T-helper 17 cell (primary cell): ENCODE measurements at regions not wholly inside any gene's neighbourhood (a gene's known extent, or its start where the extent isn't known, plus 50 kb on each side); places are given as distances from the start of the nearest gene placed in this dataset.

Experiments
- ATAC-seq: fragments of 150-1000 bp; cut with Tn5 transposase; 2 replicates; pipeline ENCODE4 v1.10.0; 2021; ENCODE audit warnings: mild to moderate bottlenecking, moderate library complexity
- DNase-seq, 3 donors: peaks; one replicate each; pipeline versions ENCODE4 v3.0.0 to v3.0.0-alpha.2; 2020 to 2021
- H3K9me3 ChIP-seq: one replicate; pipeline ENCODE4 v1.7.0; 2013; ENCODE audit warnings: low read length, mild to moderate bottlenecking; ENCODE audit not compliant: control insufficient read depth, poor library complexity, severe bottlenecking
- H3K27ac Mint-ChIP-seq: one replicate; pipeline ENCODE4 v1.8.0; 2022; ENCODE audit warnings: mild to moderate bottlenecking, moderate library complexity, mixed read lengths
- H3K27me3 Mint-ChIP-seq: one replicate; pipeline ENCODE4 v1.8.0; 2022; ENCODE audit warnings: mixed read lengths
- H3K36me3 Mint-ChIP-seq: one replicate; pipeline ENCODE4 v1.8.0; 2022; ENCODE audit warnings: low read depth, mixed read lengths
- H3K4me1 Mint-ChIP-seq: one replicate; pipeline ENCODE4 v1.8.0; 2022; ENCODE audit warnings: mild to moderate bottlenecking, mixed read lengths
- H3K4me3 Mint-ChIP-seq: one replicate; pipeline ENCODE4 v1.8.0; 2022; ENCODE audit warnings: mild to moderate bottlenecking, moderate library complexity, mixed read lengths

DNA sequence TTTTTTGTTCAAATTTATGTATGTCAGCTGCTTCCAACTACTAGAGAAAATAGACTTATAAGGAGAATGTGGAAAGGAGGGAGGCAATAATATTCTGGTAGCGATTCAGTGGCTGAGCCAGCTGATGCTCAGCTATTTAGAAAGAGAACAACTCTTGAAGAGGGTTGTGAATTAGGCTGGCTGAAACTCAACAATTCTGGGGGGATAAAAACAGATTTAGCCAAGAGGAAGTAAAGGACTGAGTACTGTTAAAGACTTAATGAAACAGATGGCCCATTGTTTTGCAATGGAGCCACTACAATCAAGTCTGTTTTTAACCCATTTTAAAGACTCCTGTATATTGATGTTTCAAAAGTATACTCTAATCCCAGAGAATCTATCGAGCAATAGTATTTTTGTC, 1058.9 kb downstream of the C4orf33 start:
- no peaks in the 10 kb centered on the region for H3K4me1 Mint-ChIP-seq
- no peak overlapping the region for H3K4me3 Mint-ChIP-seq
- DNase-seq (no peak), ATAC-seq (no peak)
- H3K27ac Mint-ChIP-seq = no peak overlapping the region
- no peaks in the 10 kb centered on the region for H3K9me3 ChIP-seq
- H3K36me3 Mint-ChIP-seq = no peaks in the 10 kb centered on the region
- H3K27me3 Mint-ChIP-seq = no peaks in the 10 kb centered on the region

DNA sequence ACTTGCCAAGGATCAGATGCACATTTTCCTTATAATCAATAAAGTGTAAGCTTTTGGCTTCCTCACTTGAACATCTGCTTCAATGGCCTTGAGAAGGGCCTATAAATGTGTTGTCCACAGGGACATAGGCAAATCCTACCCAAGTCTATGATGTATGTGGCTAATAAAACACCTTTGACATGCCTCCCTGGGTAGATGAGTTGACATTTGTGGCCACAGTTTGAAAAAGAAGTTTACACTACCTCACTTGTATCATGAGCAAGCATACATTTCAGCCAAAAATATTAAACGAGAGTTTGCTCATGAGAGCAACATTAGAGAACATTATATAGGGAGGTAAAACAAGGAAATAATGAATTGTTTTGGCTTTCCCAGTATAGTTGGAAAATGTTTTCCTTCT, 1067.7 kb downstream of the C4orf33 start:
- H3K27me3 Mint-ChIP-seq = no peaks in the 10 kb centered on the region
- H3K9me3 ChIP-seq = no peaks in the 10 kb centered on the region
- H3K36me3 Mint-ChIP-seq = no peaks in the 10 kb centered on the region
- H3K4me1 Mint-ChIP-seq = no peaks in the 10 kb centered on the region
- H3K4me3 Mint-ChIP-seq = no peak overlapping the region
- no peak overlapping the region for H3K27ac Mint-ChIP-seq
- DNase-seq (no peak), ATAC-seq (no peak)

DNA sequence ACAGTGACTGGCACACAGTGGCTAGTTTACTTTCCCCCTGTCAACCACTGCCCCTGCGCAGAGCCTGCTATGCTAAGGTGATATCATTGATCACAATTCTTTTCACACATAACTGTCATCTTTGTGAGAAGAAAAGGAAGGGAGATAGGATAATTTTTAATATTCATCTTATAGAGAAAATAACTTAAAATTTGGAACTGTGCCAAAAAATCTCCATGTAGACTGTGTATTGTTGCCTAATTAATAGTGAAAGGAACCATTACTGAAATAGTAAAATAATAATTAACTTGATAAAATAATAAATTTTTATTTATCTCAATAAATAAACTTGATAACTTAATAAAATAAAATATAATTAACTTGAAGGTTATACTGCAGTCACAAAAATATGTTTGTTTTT, 1069.4 kb downstream of the C4orf33 start:
- H3K4me1 Mint-ChIP-seq = no peaks in the 10 kb centered on the region
- no peak for DNase-seq
- H3K27me3 Mint-ChIP-seq = no peaks in the 10 kb centered on the region
- no peak for ATAC-seq
- H3K36me3 Mint-ChIP-seq = no peaks in the 10 kb centered on the region
- no peak overlapping the region for H3K4me3 Mint-ChIP-seq
- H3K9me3 ChIP-seq = no peaks in the 10 kb centered on the region
- no peak overlapping the region for H3K27ac Mint-ChIP-seq

DNA sequence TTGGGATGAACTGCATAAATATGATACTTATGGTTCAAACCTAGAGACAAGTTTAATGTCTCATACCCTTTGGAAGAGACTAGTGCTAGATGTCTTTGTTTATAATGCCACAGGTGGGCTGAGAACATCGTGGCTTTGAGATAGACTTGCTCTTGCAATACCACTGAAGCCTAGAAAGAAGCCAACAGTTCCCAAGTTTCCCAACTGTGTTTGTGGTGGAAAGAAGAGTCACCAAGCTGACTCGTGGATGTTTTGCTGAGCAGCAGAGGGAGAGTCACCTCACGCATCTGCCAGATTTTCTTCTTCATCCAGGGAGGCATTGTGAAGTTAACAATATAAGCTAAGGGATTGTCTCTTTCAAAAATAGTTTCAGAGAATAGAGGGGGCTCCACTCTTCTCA, 1076.2 kb downstream of the C4orf33 start:
- Mint-ChIP-seq H3K27ac (no peak overlapping the region), H3K27me3 (no peaks in the 10 kb centered on the region), H3K4me3 (no peak overlapping the region)

DNA sequence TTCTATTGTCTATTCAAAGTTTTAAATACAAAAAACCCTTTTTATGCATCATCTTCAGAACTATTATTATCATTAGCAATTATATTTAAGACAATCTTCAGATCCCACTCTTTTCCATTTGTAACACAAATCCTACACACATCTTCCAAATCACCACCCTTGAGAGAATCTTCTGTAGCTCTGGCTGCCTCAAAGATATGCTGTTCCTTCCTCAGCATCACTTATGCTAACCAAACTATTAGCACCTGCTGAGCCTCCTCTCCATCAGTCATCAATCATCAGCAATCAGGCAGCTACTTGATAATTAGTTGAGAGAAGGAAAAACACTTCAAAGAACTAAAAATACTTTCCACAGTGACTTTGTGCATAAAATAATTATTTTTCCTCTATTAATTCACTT, 1082.2 kb downstream of the C4orf33 start:
- no peaks in the 10 kb centered on the region for H3K36me3 Mint-ChIP-seq
- ATAC-seq (no peak), DNase-seq (no peak)
- no peaks in the 10 kb centered on the region for H3K27me3 Mint-ChIP-seq
- H3K4me1 Mint-ChIP-seq = no peaks in the 10 kb centered on the region
- H3K9me3 ChIP-seq = no peaks in the 10 kb centered on the region
- no peak overlapping the region for H3K4me3 Mint-ChIP-seq
- no peak overlapping the region for H3K27ac Mint-ChIP-seq

More for the DNA sequence above, 1076.2 kb downstream of the C4orf33 start:
- H3K36me3 Mint-ChIP-seq = no peaks in the 10 kb centered on the region
- no peak for ATAC-seq
- H3K9me3 ChIP-seq = no peaks in the 10 kb centered on the region
- DNase-seq = no peak
- H3K4me1 Mint-ChIP-seq = no peaks in the 10 kb centered on the region

DNA sequence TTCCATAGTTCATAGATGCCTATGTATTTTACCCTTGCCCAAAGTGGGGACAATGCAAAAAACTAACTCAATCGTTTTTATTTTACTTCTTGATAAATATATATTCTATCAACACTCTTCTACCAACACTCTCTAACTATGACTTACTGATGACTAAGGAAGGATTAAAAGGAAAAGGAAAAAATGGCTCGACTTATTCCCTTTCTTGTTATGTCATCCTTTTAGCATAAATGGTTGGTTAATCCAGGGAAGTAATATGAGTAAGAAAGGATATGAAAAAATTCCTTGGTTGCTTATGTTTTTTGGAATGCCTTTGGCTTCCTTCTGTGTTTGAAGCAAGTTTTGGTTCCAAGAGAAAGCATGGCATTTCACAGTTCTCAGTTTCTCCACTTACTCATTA, 1087.1 kb downstream of the C4orf33 start:
- Mint-ChIP-seq H3K36me3 (no peaks in the 10 kb centered on the region), H3K4me1 (no peaks in the 10 kb centered on the region), H3K27ac (no peak overlapping the region), H3K4me3 (no peak overlapping the region), H3K27me3 (no peaks in the 10 kb centered on the region)
- ATAC-seq (no peak), DNase-seq (no peak)
- H3K9me3 ChIP-seq = no peaks in the 10 kb centered on the region

DNA sequence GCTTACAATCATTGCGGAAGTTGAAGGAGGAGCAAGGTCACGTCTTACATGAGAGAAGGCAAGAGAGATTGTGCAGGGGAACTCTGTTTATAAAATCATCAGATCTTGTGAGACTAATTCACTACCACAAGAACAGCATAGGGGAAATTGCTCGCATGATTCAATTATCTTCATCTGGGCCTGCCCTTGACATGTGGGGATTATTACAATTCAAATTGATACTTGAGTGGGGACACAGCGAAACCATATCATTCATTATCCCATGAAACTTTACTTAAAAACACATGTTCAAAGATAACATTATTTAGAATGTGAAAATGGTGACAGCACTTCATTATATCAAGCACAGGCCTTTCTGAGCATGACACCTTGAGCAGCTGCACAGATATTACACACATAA, 1087.8 kb downstream of the C4orf33 start:
- ATAC-seq = no peak
- Mint-ChIP-seq H3K27me3 (no peaks in the 10 kb centered on the region), H3K4me3 (no peak overlapping the region), H3K36me3 (no peaks in the 10 kb centered on the region), H3K27ac (no peak overlapping the region), H3K4me1 (no peaks in the 10 kb centered on the region)
- DNase-seq = no peak
- H3K9me3 ChIP-seq = no peaks in the 10 kb centered on the region

DNA sequence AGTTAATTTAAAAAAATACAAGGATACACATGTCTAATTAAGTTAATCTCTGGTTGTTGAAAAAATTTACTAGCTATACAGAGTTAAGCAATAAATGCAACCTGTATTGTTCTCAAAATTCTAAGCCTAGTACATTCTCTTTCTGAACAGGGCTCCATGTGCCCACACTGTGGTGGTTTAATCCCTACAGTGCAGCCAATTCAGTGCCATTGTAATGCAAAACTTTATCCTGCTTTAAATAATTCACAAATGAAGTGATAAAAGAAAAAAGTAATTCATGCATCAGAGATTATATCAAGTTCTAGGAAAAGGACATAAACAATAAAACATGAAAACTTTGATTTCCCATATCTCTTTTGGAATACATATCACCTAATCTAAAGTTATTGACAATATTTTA, 1089.2 kb downstream of the C4orf33 start:
- no peak for DNase-seq
- Mint-ChIP-seq H3K27ac (no peak overlapping the region), H3K36me3 (no peaks in the 10 kb centered on the region), H3K27me3 (no peaks in the 10 kb centered on the region), H3K4me3 (no peak overlapping the region), H3K4me1 (no peaks in the 10 kb centered on the region)
- no peak for ATAC-seq
- H3K9me3 ChIP-seq = no peaks in the 10 kb centered on the region

DNA sequence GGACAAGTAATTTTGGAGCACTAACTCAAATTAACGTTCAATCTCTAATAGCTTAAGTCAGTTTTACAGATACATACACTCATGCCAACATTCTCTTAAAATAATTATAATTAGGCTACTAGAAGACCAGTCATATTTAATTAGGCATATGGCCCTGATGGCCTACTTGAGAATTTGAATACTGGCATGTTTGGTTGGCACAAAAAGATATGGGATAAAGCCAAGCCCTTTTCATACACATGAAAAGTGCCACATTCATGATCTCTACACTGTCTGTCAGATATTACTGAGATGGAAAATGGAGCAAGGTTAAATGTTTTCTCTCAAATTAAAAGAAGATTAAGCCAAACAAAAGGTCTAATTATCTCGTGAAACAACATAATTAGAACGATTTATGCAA, 1091.0 kb downstream of the C4orf33 start:
- Mint-ChIP-seq H3K4me1 (no peaks in the 10 kb centered on the region), H3K4me3 (no peak overlapping the region), H3K27ac (no peak overlapping the region), H3K36me3 (no peaks in the 10 kb centered on the region), H3K27me3 (no peaks in the 10 kb centered on the region)
- no peaks in the 10 kb centered on the region for H3K9me3 ChIP-seq
- ATAC-seq (no peak), DNase-seq (no peak)

DNA sequence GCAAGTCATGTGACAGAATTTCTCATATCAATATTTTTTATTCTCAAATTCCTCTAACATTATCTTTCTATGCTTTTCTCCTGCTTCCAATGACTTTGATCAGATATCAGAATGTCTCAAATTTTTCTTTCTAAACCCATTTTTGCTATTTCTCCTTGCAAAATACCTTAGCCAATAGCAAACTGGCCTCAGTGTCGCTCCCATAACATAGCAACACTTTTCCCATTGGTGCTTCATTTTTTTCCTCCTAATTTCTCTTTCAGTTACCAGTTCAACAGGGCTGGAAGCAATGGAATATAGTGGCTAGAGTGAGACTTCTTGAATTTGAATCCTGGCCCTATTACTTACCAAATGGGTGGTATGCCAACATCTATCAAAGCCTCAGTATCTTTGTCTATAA, 1091.6 kb downstream of the C4orf33 start:
- Mint-ChIP-seq H3K4me3 (no peak overlapping the region), H3K36me3 (no peaks in the 10 kb centered on the region), H3K4me1 (no peaks in the 10 kb centered on the region), H3K27me3 (no peaks in the 10 kb centered on the region), H3K27ac (no peak overlapping the region)
- ATAC-seq (no peak), DNase-seq (no peak)
- no peaks in the 10 kb centered on the region for H3K9me3 ChIP-seq

DNA sequence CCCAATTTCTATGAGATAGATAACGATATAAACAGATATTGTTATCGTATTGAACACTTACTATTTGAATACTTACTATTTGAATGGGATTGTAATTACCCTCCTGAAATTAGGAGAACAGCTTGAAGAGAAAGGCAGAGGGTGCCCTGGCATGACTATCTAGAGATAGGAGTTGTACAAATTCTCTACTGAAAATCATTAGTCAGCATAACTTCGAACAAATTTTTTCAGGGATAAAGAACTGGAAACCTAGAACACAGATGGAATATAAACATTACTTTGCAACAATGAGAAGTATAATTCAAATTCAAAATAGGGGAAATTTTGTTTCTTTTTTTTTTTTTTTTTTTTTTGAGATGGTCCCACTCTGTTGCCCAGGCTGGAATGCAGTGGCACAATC, 1096.8 kb downstream of the C4orf33 start:
- H3K27ac Mint-ChIP-seq = no peak overlapping the region
- no peaks in the 10 kb centered on the region for H3K4me1 Mint-ChIP-seq
- H3K27me3 Mint-ChIP-seq = no peaks in the 10 kb centered on the region
- H3K9me3 ChIP-seq = no peaks in the 10 kb centered on the region
- no peak for ATAC-seq
- no peak overlapping the region for H3K4me3 Mint-ChIP-seq
- no peaks in the 10 kb centered on the region for H3K36me3 Mint-ChIP-seq
- DNase-seq = no peak

DNA sequence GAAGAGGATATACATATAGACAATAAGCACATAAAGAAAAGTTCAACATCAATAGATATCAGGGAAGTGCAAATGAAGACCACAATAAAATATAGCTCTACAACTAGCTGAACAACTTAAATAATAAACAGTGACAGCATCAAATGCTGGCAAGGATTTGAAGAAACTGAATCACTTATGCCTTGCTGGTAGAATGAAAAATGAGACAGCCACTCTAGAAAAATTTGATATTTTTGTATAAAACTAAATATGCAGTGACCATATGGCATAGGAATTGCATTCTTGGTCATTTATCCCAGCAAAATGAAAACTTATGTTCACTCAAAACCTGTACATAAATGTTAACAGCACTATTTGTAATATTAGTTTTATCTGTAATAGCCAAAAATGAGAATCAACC, 1102.0 kb downstream of the C4orf33 start:
- Mint-ChIP-seq H3K4me3 (no peak overlapping the region), H3K36me3 (no peaks in the 10 kb centered on the region), H3K27me3 (no peaks in the 10 kb centered on the region), H3K27ac (no peak overlapping the region), H3K4me1 (no peaks in the 10 kb centered on the region)
- ATAC-seq = no peak
- H3K9me3 ChIP-seq = no peaks in the 10 kb centered on the region
- no peak for DNase-seq

DNA sequence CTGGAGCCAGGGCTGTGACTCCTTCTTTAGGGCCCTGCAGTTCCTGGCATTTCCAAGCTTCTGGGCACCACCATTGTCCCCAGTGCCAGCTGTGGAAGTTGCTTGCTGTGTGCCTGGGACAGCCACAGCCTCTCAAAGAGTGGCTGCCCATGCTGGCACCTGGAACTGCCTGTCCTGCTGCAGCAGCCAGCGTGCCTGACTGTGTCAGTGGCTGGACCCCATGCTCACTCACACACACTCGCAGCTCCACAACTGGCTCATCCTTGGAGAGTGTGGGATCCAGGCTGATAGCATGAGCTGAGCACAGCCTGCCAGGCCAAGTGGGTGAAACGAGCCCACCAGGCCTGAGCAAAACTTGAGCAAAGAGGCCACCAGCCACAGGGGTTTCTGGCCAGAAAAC, 1107.6 kb downstream of the C4orf33 start:
- H3K27ac Mint-ChIP-seq = no peak overlapping the region
- no peak overlapping the region for H3K4me3 Mint-ChIP-seq
- H3K27me3 Mint-ChIP-seq = no peaks in the 10 kb centered on the region
- H3K4me1 Mint-ChIP-seq = no peaks in the 10 kb centered on the region
- H3K36me3 Mint-ChIP-seq = no peaks in the 10 kb centered on the region
- H3K9me3 ChIP-seq = no peaks in the 10 kb centered on the region
- no peak for DNase-seq
- ATAC-seq = no peak

DNA sequence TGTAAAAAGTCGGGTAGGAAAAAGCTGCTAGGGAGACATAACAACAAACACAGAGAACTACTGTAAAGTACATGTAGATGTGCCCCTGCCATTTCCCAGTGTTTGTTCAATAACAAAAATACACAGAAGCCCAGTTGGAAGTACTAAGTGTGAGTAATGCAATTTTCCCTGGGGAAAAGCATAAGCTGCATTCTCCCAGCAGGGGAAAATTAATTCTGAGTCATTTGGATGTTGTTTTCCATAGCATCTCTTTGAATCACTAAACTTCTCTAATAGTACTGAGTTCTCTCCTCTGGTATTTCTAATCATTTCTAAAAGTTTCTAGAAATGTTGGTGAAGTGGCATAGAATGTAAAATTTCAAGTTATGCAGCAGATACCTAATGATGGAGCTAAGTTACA, 1114.9 kb downstream of the C4orf33 start:
- Mint-ChIP-seq H3K4me3 (no peak overlapping the region), H3K27me3 (no peaks in the 10 kb centered on the region), H3K4me1 (no peaks in the 10 kb centered on the region), H3K36me3 (no peaks in the 10 kb centered on the region), H3K27ac (no peak overlapping the region)
- ATAC-seq (no peak), DNase-seq (no peak)
- no peaks in the 10 kb centered on the region for H3K9me3 ChIP-seq

DNA sequence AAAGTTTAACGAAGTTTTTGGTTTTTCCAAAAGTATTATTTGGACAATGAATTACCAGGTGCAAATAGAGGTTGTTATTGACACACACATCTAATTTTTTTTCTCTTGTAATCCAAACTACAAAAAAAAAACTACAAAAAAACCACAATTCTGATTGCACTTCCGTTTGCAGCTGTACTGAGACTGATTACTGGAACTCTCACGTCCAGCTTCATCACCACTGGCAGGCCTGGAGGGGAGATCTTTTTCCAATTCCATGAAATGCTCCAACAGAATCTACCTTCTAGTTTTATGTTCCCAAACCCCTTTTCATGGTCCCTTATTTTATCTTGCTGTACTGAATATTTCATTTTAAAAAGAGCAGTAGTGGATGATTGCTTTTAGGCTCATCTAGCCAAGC, 1118.3 kb downstream of the C4orf33 start:
- H3K4me1 Mint-ChIP-seq = no peaks in the 10 kb centered on the region
- no peaks in the 10 kb centered on the region for H3K36me3 Mint-ChIP-seq
- H3K4me3 Mint-ChIP-seq = no peak overlapping the region
- H3K27ac Mint-ChIP-seq = no peak overlapping the region
- DNase-seq = no peak
- ATAC-seq = no peak
- H3K9me3 ChIP-seq = no peaks in the 10 kb centered on the region
- no peaks in the 10 kb centered on the region for H3K27me3 Mint-ChIP-seq
